SK-N-SH (cell line): ENCODE measurements at regions not wholly inside any gene's neighbourhood (a gene's known extent, or its start where the extent isn't known, plus 50 kb on each side); places are given as distances from the start of the nearest gene placed in this dataset.

Experiments
- CHD2 ChIP-seq: fragments of 150-350 bp; IDR thresholded peaks from 2 replicates; pipeline ENCODE4 v1.6.1; 2018; ENCODE audit warnings: low read length; ENCODE audit not compliant: partially characterized antibody
- CTCF ChIP-seq: fragments of 200-600 bp; sonication (generic); IDR thresholded peaks from 2 replicates; pipeline ENCODE4 v1.6.1; 2017; ENCODE audit warnings: antibody characterized with exemption, mild to moderate bottlenecking, moderate library complexity
- GABPA ChIP-seq: IDR thresholded peaks from 2 replicates; pipeline ENCODE4 v1.4.0; 2012; ENCODE audit warnings: low read depth, mild to moderate bottlenecking
- RXRA ChIP-seq: IDR thresholded peaks from 2 replicates; pipeline ENCODE4 v1.4.0; 2012; ENCODE audit warnings: low read depth, mild to moderate bottlenecking, borderline replicate concordance
- TAF1 ChIP-seq: IDR thresholded peaks from 2 replicates; pipeline ENCODE4 v1.6.1; 2012; ENCODE audit warnings: low read depth, mild to moderate bottlenecking, low read length, moderate library complexity, borderline replicate concordance

GRCh38 chr19:30694156-30694755 is 322.1 kb downstream of the ZNF536 start:
- TF ChIP-seq TAF1 = no peak
- no peak for TF ChIP-seq CHD2
- no peak for TF ChIP-seq RXRA
- TF ChIP-seq GABPA = no peak
- TF ChIP-seq CTCF = no peak
